A549 (cell line): ENCODE measurements at regions not wholly inside any gene's neighbourhood (a gene's known extent, or its start where the extent isn't known, plus 50 kb on each side); places are given as distances from the start of the nearest gene placed in this dataset.

Experiments used
- ATAC-seq, 2 experiments: fragments of 200-7000 bp in 1 of 2; fragments of >200 bp in 1 of 2; cut with Nextera tagmentation in 1 of 2; cut with Tn5 transposase in 1 of 2; 3 replicates each; pipeline versions ENCODE4 v1.8.0 to v1.9.1; 2018 to 2020; ENCODE audit warnings: mild to moderate bottlenecking in 1 of 2, moderate library complexity in 1 of 2
- CTCF ChIA-PET: fragments of 300-600 bp; sonication (Branson Sonifier 250); formaldehyde crosslinking; extraction: SDS; loops from one replicate; lab custom pipeline; 2021; ENCODE audit warnings: antibody characterized with exemption, inconsistent platforms; lab: Yijun Ruan, JAX
- POLR2A ChIA-PET: fragments of 350-600 bp; formaldehyde crosslinking; extraction: SDS; loops from one replicate; lab custom pipeline; 2021; ENCODE audit warnings: antibody characterized with exemption, inconsistent platforms; lab: Yijun Ruan, JAX
- DNase-seq, 2 experiments: peaks; one replicate each; pipeline versions ENCODE4 v3.0.0 to v3.0.0-alpha.2; 2011 to 2016; ENCODE audit warnings: low read depth in 1 of 2, low spot score in 1 of 2
- FAIRE-seq: peaks from 2 replicates; lab custom pipeline; 2011; peaks lifted over from hg19 to GRCh38; lab: Jason Lieb, UNC
- H3K27ac ChIP-seq, 2 experiments: fragments of >200 bp; sonication (Bioruptor Twin); formaldehyde crosslinking; 3 replicates each; pipeline ENCODE4 v1.5.1; 2016 to 2017
- H3K4me1 ChIP-seq: fragments of >200 bp; sonication (Bioruptor Twin); formaldehyde crosslinking; 3 replicates; pipeline ENCODE4 v1.6.1; 2016
- H3K4me2 ChIP-seq: fragments of >200 bp; sonication (Bioruptor Twin); formaldehyde crosslinking; 3 replicates; pipeline ENCODE4 v1.6.1; 2016
- H3K4me3 ChIP-seq: fragments of >200 bp; sonication (Bioruptor Twin); formaldehyde crosslinking; 3 replicates; pipeline ENCODE4 v1.5.1; 2016
- H3K9me3 ChIP-seq: fragments of >200 bp; sonication (Bioruptor Twin); formaldehyde crosslinking; 3 replicates; pipeline ENCODE4 v1.6.1; 2016
- BHLHE40 ChIP-seq: IDR thresholded peaks from 2 replicates; pipeline ENCODE4 v1.6.1; 2012; ENCODE audit warnings: low read depth, low read length, inconsistent platforms
- CBX2 ChIP-seq: fragments of 200-600 bp; sonication (generic); IDR thresholded peaks from 2 replicates; pipeline ENCODE4 v1.6.1; 2016; ENCODE audit warnings: low read depth, mild to moderate bottlenecking, borderline replicate concordance
- CBX8 ChIP-seq: fragments of 200-600 bp; sonication (generic); IDR thresholded peaks from 2 replicates; pipeline ENCODE4 v1.6.1; 2016
- CHD2 ChIP-seq: fragments of 150-350 bp; IDR thresholded peaks from 2 replicates; pipeline ENCODE4 v1.6.1; 2014; ENCODE audit warnings: low read length; ENCODE audit not compliant: partially characterized antibody
- CHD4 ChIP-seq: fragments of 200-600 bp; sonication (generic); IDR thresholded peaks from 2 replicates; pipeline ENCODE4 v1.6.1; 2016; ENCODE audit warnings: antibody characterized with exemption, mild to moderate bottlenecking, borderline replicate concordance
- FOSB ChIP-seq: fragments of 250-450 bp; sonication (Bioruptor Pico); IDR thresholded peaks from 2 replicates; pipeline ENCODE4 v1.5.0; 2020; ENCODE audit warnings: mild to moderate bottlenecking, moderate library complexity
- FOXS1 ChIP-seq: fragments of 250-450 bp; sonication (Bioruptor Pico); IDR thresholded peaks from 2 replicates; pipeline ENCODE4 v1.5.0; 2020; ENCODE audit warnings: mild to moderate bottlenecking, moderate library complexity
- GATA3 ChIP-seq: IDR thresholded peaks from 2 replicates; pipeline ENCODE4 v1.6.1; 2012; ENCODE audit warnings: borderline replicate concordance
- HOXA7 ChIP-seq: fragments of 250-450 bp; sonication (Bioruptor Pico); IDR thresholded peaks from 2 replicates; pipeline ENCODE4 v1.5.0; 2020; ENCODE audit warnings: mild to moderate bottlenecking, moderate library complexity
- HOXB13 ChIP-seq: fragments of 250-450 bp; sonication (Bioruptor Pico); IDR thresholded peaks from 2 replicates; pipeline ENCODE4 v1.5.0; 2020; ENCODE audit warnings: low read depth, mild to moderate bottlenecking, moderate library complexity
- KDM5A ChIP-seq: fragments of 200-600 bp; sonication (generic); IDR thresholded peaks from 2 replicates; pipeline ENCODE4 v1.6.1; 2016; ENCODE audit warnings: antibody characterized with exemption, mild to moderate bottlenecking
- MAZ ChIP-seq: fragments of 150-350 bp; IDR thresholded peaks from 2 replicates; pipeline ENCODE4 v1.6.1; 2014; ENCODE audit warnings: antibody characterized with exemption, low read depth, low read length, borderline replicate concordance
- MYC ChIP-seq: IDR thresholded peaks from 2 replicates; pipeline ENCODE4 v1.6.1; 2012; ENCODE audit warnings: mild to moderate bottlenecking, inconsistent platforms, low read length, improper control_type of control experiment, borderline replicate concordance
- NR3C1 ChIP-seq: fragments of >200 bp; sonication (Bioruptor Twin); formaldehyde crosslinking; IDR thresholded peaks from 3 replicates; pipeline ENCODE4 v1.6.1; 2017
- PHF8 ChIP-seq: fragments of 200-600 bp; sonication (generic); IDR thresholded peaks from 2 replicates; pipeline ENCODE4 v1.6.1; 2016; ENCODE audit warnings: low read depth, mild to moderate bottlenecking, antibody characterized with exemption, moderate library complexity, borderline replicate concordance
- POLR2A ChIP-seq: IDR thresholded peaks from 2 replicates; pipeline ENCODE4 v1.6.1; 2012; ENCODE audit warnings: mild to moderate bottlenecking, low read length
- POLR2AphosphoS2 ChIP-seq: conservative IDR thresholded peaks from 2 replicates; pipeline ENCODE4 v1.6.1; 2012; ENCODE audit warnings: low read length, improper control_type of control experiment, inconsistent platforms
- RFX5 ChIP-seq: fragments of 450-650 bp; IDR thresholded peaks from 2 replicates; pipeline ENCODE4 v1.7.1; 2014; ENCODE audit warnings: antibody characterized with exemption, mild to moderate bottlenecking, moderate library complexity
- SREBF2 ChIP-seq: fragments of 450-650 bp; IDR thresholded peaks from 2 replicates; pipeline ENCODE4 v1.6.1; 2014; ENCODE audit warnings: mild to moderate bottlenecking, moderate library complexity
- TFCP2L1 ChIP-seq: fragments of 250-450 bp; sonication (Bioruptor Pico); IDR thresholded peaks from 2 replicates; pipeline ENCODE4 v1.5.0; 2021; ENCODE audit warnings: mild to moderate bottlenecking
- TP53 ChIP-seq: fragments of 250-450 bp; sonication (Bioruptor Pico); IDR thresholded peaks from 2 replicates; pipeline ENCODE4 v1.5.0; 2021; ENCODE audit warnings: mild to moderate bottlenecking, moderate library complexity
- ZFP36 ChIP-seq: fragments of 450-650 bp; IDR thresholded peaks from 2 replicates; pipeline ENCODE4 v1.6.1; 2014; ENCODE audit warnings: borderline replicate concordance; ENCODE audit not compliant: partially characterized antibody
- WGBS: methylation state at CpG from one replicate; pipeline ENCODE4 v1.1.6; 2017; ENCODE audit errors: missing lambda C conversion rate; 5-methylcytosine and 5-hydroxymethylcytosine counted together
- TF ChIP-seq, protein P1 (sequence below): IDR thresholded peaks from 2 replicates; pipeline ENCODE4 v1.6.1; 2012
- TF ChIP-seq, protein P2 (sequence below): IDR thresholded peaks from 2 replicates; pipeline ENCODE4 v1.6.1; 2012; ENCODE audit warnings: low read depth, borderline replicate concordance

DNA sequence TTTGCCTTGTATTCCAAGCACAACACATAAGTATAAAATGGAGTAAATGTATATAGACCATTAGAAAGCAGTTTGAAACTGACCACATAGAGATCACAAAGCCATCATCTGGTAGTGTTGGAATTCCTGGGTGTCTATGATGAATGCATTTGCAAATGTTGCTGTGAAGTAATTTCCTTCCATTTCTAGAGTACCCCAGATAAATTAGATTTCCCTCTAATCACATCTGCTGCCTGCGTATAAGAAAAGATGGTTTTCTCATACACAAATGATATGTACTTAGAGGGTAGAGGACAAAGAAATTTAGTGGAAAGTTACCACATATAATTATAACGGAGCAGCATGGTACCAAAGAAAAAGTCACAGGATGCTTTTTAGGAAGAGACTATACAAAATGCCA is 1117.8 kb downstream of the IGSF11 start:
- CTCF ChIA-PET: no interaction called here
- WGBS: 72% methylated on average over 2 of the region's 2 CpGs
- no peak overlapping the region for H3K27ac ChIP-seq
- H3K4me3 ChIP-seq: no peak overlapping the region
- no peaks in the 10 kb centered on the region for H3K4me1 ChIP-seq
- DNase-seq (no peak), ATAC-seq (no peak), FAIRE-seq (no peak)
- TF ChIP-seq ZFP36 (no peak), HOXA7 (CRISPR knock-in tag) (no peak), BHLHE40 (no peak), TP53 (no peak), SREBF2 (no peak), CBX8 (no peak), MAZ (no peak), CBX2 (no peak), POLR2AphosphoS2 (no peak), CHD2 (no peak), PHF8 (no peak), HOXB13 (no peak), GATA3 (no peak)
- TF ChIP-seq, protein P1, sequence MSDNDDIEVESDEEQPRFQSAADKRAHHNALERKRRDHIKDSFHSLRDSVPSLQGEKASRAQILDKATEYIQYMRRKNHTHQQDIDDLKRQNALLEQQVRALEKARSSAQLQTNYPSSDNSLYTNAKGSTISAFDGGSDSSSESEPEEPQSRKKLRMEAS: no peak
- H3K4me2 ChIP-seq: no peak overlapping the region
- no peaks in the 10 kb centered on the region for H3K9me3 ChIP-seq
- POLR2A ChIA-PET: no interaction called here

DNA sequence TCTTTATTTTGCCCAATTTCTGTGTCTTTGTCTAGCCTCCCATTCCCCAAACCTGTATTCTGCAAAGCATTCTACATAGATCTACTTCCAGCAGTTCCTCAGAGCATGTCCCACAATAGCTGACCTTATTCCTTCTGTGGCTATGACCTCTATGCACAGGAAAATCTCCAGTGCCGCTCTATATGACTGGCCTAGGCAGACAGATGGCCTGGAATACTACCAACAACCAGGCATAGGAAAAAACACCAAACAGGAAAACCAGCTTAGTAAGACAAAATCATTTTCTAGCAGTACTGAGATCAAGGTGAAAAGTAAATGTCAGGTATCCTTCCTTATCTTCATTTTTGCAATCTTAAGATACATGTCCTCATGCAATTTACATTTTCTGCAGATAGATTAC is 1115.0 kb downstream of the IGSF11 start:
- TF ChIP-seq POLR2A (no peak), TFCP2L1 (CRISPR knock-in tag) (no peak), MYC (no peak), SREBF2 (no peak), CHD4 (no peak), FOXS1 (CRISPR knock-in tag) (no peak), KDM5A (no peak), HOXA7 (CRISPR knock-in tag) (no peak), CBX2 (no peak), NR3C1 (no peak), RFX5 (no peak), FOSB (CRISPR knock-in tag) (no peak)
- TF ChIP-seq, protein P2, sequence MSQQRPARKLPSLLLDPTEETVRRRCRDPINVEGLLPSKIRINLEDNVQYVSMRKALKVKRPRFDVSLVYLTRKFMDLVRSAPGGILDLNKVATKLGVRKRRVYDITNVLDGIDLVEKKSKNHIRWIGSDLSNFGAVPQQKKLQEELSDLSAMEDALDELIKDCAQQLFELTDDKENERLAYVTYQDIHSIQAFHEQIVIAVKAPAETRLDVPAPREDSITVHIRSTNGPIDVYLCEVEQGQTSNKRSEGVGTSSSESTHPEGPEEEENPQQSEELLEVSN: no peak
- Histone ChIP-seq H3K4me2 (no peak overlapping the region), H3K27ac (no peak overlapping the region), H3K4me1 (no peaks in the 10 kb centered on the region), H3K4me3 (no peak overlapping the region), H3K9me3 (no peaks in the 10 kb centered on the region)
- ATAC-seq: no peak
- FAIRE-seq: no peak
- CTCF ChIA-PET: interaction anchor here (1.0 kb wide), 1 partner anchor 15 kb away, joined by 3 read pairs; no protein-coding TSS in a partner anchor
- 75% methylated on average over 1 of the region's 1 CpG for WGBS
- no peak for DNase-seq
- POLR2A ChIA-PET: no interaction called here

DNA sequence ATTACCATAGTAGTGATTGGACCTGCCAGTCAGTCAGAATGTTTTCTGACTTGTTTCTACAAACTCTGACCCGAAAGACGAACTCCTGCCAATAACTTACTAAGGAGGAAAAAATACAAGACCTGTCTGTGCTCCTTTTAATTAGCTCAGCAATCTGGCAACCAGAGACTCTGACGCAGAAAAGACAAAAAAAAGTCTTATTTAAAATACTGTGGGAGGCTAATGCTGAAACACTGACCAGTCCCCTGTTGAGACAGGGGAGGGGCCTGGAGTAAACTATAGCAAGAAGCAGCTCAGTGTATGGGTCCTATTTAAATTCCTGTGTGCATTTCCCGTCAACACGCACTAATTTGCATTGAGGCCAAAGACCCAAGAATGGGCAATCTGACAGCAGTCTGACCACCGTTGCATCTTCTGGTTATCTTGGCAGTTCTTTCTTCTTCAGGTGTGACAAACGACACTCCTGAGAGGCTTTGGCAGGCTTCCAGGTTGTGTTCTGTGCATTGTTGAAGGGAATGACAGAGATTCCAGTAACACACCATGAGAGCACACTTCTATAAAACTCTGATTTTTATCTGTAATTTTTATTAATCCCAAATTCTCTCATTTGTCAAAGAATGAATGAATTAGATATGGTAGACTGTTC is 1114.3 kb downstream of the IGSF11 start:
- WGBS: 59% methylated on average over 7 of the region's 7 CpGs
- ATAC-seq (no peak), DNase-seq (no peak), FAIRE-seq (no peak)
- TF ChIP-seq POLR2A: no peak
- ChIA-PET POLR2A (no interaction called here), CTCF (interaction anchor here (1.0 kb wide), 1 partner anchor 16 kb away, joined by 3 read pairs; no protein-coding TSS in a partner anchor)
- Histone ChIP-seq H3K4me3 (no peak overlapping the region), H3K4me2 (no peak overlapping the region), H3K9me3 (no peaks in the 10 kb centered on the region), H3K4me1 (no peaks in the 10 kb centered on the region), H3K27ac (no peak overlapping the region)
